ENCODE measurements at regions not wholly inside any gene's neighbourhood (a gene's known extent, or its start where the extent isn't known, plus 50 kb on each side); places are given as distances from the start of the nearest gene placed in this dataset.

DNA sequence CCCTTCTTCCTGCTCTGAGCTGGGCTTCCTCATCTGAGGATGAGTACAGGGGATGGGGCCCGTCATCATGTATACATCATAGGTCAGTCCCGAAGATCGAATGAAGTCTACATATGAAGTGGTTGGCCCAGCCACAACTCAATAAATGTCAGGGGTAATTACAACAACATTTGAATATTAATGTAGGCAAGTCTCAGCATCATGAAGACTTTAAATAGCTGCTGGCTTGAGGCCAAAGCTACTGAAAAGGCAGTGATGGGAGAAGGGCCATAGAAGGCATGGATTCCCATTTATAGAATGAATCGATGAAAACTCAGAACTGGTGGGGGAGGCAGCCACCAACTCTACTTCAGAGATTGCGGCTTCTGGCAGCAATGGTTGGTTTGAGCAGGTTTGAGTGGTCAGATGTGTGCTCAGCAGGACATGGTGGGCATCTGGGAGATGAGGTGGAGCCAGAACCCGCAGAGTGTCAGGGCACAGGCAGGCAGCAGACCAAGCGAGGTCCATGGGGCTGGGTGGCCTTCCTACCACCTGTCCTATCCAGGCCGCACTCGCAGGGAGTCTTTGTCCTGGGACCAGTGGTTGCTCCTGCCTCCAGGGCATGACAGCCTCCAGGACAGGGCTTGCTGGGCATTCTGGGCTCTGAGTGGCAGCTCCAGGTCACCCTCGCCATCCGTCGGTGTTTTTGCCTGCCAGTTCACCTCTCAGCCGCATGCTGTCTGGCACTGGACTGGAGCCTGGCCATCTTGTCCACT, 919.1 kb downstream of the TBC1D22A start:
- H4K20me1 ChIP-seq (ENCODE audit: insufficient read depth, low read length): no peaks in the 10 kb centered on the region
- no peaks in the 10 kb centered on the region for H3K36me3 ChIP-seq (replicated peaks in 1 of 2; ENCODE audit: control insufficient read depth in 1 of 2, insufficient read depth in 2 of 2, low read length in 2 of 2)
- H3K9ac ChIP-seq (ENCODE audit: insufficient read depth, low read depth, low read length): no peak overlapping the region
- ChIA-PET CTCF (ENCODE audit: low intra/inter-chr PET ratio, low total read pairs) (no interaction called here), POLR2A (no interaction called here)
- no peak overlapping the region for H3K4me3 ChIP-seq (replicated peaks in 1 of 3; ENCODE audit: insufficient read depth in 1 of 3, low read depth in 2 of 3, low read length in 3 of 3)
- H2AFZ ChIP-seq (ENCODE audit: low read length): no peak overlapping the region
- in situ Hi-C loops (cut with HindIII; ENCODE audit: extremely low pct_ligation_motif_present, low pct_unique_long_range_greater_than_20kb): no loop called here
- DNase-seq (ENCODE audit: low spot score) (no peak), FAIRE-seq (no peak), ATAC-seq (no peak)
- no peaks in the 10 kb centered on the region for H3K4me1 ChIP-seq (ENCODE audit: insufficient read depth, low read length)
- no peak overlapping the region for H3K27ac ChIP-seq (ENCODE audit: extremely low read length, insufficient read depth, low read length)
- H3K9me3 ChIP-seq (ENCODE audit: low read length): no peaks in the 10 kb centered on the region
- 29% methylated on average over 6 of the region's 13 CpGs for WGBS (ENCODE audit: low lambda C conversion rate)
- H3K79me2 ChIP-seq (ENCODE audit: insufficient read depth, low read length): no peaks in the 10 kb centered on the region
- H3K27me3 ChIP-seq (ENCODE audit: control insufficient read depth in 1 of 2, insufficient read depth in 2 of 2, low read length in 2 of 2): no peaks in the 10 kb centered on the region; a peak in 1 of 5 replicates
- no TSS peak for BruUV-seq (replicated peaks)
- no peak overlapping the region for H3K4me2 ChIP-seq (ENCODE audit: low read depth, low read length)
- intact Hi-C loops (cut with micrococcal nuclease; ENCODE audit: unreplicated experiment): no loop called here
- TF ChIP-seq POGZ (CRISPR knock-in tag; IDR thresholded peaks at IDR 0.05) (no peak), HOXD1 (CRISPR knock-in tag; IDR thresholded peaks at IDR 0.05) (no peak), HNRNPL (IDR thresholded peaks at IDR 0.05; ENCODE audit: low read depth, low read length) (no peak), EZH2 (conservative IDR thresholded peaks at IDR 0.05; ENCODE audit: low read depth, low read length) (no peak), ISL2 (CRISPR knock-in tag; IDR thresholded peaks at IDR 0.05) (no peak), ZNF432 (CRISPR knock-in tag; IDR thresholded peaks at IDR 0.05; ENCODE audit: borderline replicate concordance) (no peak), ZMYM4 (CRISPR knock-in tag; IDR thresholded peaks at IDR 0.05) (no peak)
- TF ChIP-seq, protein P1, sequence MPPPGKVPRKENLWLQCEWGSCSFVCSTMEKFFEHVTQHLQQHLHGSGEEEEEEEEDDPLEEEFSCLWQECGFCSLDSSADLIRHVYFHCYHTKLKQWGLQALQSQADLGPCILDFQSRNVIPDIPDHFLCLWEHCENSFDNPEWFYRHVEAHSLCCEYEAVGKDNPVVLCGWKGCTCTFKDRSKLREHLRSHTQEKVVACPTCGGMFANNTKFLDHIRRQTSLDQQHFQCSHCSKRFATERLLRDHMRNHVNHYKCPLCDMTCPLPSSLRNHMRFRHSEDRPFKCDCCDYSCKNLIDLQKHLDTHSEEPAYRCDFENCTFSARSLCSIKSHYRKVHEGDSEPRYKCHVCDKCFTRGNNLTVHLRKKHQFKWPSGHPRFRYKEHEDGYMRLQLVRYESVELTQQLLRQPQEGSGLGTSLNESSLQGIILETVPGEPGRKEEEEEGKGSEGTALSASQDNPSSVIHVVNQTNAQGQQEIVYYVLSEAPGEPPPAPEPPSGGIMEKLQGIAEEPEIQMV (CRISPR knock-in tag; IDR thresholded peaks at IDR 0.05; ENCODE audit: low read depth): no peak
- TF ChIP-seq, protein P2, sequence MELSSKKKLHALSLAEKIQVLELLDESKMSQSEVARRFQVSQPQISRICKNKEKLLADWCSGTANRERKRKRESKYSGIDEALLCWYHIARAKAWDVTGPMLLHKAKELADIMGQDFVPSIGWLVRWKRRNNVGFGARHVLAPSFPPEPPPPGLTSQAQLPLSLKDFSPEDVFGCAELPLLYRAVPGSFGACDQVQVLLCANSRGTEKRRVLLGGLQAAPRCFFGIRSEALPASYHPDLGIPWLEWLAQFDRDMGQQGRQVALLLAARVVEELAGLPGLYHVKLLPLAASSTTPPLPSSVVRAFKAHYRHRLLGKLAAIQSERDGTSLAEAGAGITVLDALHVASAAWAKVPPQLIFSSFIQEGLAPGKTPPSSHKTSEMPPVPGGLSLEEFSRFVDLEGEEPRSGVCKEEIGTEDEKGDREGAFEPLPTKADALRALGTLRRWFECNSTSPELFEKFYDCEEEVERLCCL (CRISPR knock-in tag; IDR thresholded peaks at IDR 0.05; ENCODE audit: borderline replicate concordance): no peak
- TF ChIP-seq, protein P3, sequence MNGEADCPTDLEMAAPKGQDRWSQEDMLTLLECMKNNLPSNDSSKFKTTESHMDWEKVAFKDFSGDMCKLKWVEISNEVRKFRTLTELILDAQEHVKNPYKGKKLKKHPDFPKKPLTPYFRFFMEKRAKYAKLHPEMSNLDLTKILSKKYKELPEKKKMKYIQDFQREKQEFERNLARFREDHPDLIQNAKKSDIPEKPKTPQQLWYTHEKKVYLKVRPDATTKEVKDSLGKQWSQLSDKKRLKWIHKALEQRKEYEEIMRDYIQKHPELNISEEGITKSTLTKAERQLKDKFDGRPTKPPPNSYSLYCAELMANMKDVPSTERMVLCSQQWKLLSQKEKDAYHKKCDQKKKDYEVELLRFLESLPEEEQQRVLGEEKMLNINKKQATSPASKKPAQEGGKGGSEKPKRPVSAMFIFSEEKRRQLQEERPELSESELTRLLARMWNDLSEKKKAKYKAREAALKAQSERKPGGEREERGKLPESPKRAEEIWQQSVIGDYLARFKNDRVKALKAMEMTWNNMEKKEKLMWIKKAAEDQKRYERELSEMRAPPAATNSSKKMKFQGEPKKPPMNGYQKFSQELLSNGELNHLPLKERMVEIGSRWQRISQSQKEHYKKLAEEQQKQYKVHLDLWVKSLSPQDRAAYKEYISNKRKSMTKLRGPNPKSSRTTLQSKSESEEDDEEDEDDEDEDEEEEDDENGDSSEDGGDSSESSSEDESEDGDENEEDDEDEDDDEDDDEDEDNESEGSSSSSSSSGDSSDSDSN (CRISPR knock-in tag; IDR thresholded peaks at IDR 0.05): no peak
- TF ChIP-seq, protein P4, sequence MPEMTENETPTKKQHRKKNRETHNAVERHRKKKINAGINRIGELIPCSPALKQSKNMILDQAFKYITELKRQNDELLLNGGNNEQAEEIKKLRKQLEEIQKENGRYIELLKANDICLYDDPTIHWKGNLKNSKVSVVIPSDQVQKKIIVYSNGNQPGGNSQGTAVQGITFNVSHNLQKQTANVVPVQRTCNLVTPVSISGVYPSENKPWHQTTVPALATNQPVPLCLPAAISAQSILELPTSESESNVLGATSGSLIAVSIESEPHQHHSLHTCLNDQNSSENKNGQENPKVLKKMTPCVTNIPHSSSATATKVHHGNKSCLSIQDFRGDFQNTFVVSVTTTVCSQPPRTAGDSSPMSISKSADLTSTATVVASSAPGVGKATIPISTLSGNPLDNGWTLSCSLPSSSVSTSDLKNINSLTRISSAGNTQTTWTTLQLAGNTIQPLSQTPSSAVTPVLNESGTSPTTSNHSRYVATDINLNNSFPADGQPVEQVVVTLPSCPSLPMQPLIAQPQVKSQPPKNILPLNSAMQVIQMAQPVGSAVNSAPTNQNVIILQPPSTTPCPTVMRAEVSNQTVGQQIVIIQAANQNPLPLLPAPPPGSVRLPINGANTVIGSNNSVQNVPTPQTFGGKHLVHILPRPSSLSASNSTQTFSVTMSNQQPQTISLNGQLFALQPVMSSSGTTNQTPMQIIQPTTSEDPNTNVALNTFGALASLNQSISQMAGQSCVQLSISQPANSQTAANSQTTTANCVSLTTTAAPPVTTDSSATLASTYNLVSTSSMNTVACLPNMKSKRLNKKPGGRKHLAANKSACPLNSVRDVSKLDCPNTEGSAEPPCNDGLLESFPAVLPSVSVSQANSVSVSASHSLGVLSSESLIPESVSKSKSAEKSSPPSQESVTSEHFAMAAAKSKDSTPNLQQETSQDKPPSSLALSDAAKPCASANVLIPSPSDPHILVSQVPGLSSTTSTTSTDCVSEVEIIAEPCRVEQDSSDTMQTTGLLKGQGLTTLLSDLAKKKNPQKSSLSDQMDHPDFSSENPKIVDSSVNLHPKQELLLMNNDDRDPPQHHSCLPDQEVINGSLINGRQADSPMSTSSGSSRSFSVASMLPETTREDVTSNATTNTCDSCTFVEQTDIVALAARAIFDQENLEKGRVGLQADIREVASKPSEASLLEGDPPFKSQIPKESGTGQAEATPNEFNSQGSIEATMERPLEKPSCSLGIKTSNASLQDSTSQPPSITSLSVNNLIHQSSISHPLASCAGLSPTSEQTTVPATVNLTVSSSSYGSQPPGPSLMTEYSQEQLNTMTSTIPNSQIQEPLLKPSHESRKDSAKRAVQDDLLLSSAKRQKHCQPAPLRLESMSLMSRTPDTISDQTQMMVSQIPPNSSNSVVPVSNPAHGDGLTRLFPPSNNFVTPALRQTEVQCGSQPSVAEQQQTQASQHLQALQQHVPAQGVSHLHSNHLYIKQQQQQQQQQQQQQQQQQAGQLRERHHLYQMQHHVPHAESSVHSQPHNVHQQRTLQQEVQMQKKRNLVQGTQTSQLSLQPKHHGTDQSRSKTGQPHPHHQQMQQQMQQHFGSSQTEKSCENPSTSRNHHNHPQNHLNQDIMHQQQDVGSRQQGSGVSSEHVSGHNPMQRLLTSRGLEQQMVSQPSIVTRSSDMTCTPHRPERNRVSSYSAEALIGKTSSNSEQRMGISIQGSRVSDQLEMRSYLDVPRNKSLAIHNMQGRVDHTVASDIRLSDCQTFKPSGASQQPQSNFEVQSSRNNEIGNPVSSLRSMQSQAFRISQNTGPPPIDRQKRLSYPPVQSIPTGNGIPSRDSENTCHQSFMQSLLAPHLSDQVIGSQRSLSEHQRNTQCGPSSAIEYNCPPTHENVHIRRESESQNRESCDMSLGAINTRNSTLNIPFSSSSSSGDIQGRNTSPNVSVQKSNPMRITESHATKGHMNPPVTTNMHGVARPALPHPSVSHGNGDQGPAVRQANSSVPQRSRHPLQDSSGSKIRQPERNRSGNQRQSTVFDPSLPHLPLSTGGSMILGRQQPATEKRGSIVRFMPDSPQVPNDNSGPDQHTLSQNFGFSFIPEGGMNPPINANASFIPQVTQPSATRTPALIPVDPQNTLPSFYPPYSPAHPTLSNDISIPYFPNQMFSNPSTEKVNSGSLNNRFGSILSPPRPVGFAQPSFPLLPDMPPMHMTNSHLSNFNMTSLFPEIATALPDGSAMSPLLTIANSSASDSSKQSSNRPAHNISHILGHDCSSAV (CRISPR knock-in tag; IDR thresholded peaks at IDR 0.05; ENCODE audit: borderline replicate concordance): no peak

Measured in HepG2 (cell line).